RPMI7951 (cell line): ENCODE measurements at regions not wholly inside any gene's neighbourhood (a gene's known extent, or its start where the extent isn't known, plus 50 kb on each side); places are given as distances from the start of the nearest gene placed in this dataset.

Experiments
- DNase-seq: peaks from one replicate; pipeline ENCODE4 v3.0.0-alpha.2; 2012; ENCODE audit warnings: low read depth

GRCh38 chr13:99860745-99861144 lies 110.8 kb downstream of the ZIC5 start:
- DNase-seq = no peak

GRCh38 chr13:99859178-99860177 lies 112.1 kb downstream of the ZIC5 start:
- DNase-seq = no peak

GRCh38 chr13:99857738-99858137 lies 113.8 kb downstream of the ZIC5 start:
- no peak for DNase-seq

DNA sequence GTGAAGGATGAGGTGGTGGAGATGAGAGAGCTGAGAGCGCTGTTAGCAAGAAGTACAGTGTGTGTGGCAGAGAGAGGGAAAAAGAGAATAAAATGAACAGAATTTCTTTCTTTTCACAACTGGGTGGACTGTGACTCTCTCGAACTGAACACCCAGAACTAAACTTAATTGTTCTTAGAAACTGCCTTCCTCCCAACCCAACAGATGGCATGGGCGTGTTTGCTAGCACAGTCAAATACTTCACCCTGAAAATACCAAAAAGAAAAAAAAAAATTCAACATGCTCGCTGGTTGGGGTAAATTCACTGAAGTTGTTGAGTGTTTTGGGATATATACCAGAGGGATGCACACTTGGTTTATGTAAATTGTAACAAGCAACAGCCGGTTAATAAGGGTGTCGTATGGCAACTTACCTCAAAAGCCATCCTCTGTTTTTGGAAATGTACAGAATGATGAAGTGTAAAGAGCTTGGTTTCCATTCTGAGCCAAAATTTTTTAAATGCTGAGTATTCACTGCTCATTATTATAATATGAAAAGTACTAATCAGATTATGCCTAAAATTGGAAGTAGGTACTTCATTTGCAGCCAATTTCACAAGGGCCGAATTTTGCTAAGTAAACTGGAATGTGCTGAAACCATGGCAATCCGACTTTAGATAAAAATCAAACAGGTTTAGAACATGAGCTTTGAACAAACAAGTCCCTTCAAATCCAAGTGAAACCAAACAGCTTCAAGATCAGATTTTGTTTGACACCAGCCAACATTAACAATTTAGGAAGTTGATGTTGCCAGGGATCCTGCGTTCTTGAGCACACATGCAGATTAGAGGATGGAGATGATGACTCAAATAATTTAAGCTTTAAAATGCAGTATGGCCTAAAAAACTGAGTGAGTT lies 115.8 kb downstream of the ZIC5 start:
- DNase-seq = no peak

GRCh38 chr13:99854366-99854765 lies 117.2 kb downstream of the ZIC5 start:
- no peak for DNase-seq

GRCh38 chr13:99847318-99847750 lies 124.2 kb downstream of the ZIC5 start:
- no peak for DNase-seq

DNA sequence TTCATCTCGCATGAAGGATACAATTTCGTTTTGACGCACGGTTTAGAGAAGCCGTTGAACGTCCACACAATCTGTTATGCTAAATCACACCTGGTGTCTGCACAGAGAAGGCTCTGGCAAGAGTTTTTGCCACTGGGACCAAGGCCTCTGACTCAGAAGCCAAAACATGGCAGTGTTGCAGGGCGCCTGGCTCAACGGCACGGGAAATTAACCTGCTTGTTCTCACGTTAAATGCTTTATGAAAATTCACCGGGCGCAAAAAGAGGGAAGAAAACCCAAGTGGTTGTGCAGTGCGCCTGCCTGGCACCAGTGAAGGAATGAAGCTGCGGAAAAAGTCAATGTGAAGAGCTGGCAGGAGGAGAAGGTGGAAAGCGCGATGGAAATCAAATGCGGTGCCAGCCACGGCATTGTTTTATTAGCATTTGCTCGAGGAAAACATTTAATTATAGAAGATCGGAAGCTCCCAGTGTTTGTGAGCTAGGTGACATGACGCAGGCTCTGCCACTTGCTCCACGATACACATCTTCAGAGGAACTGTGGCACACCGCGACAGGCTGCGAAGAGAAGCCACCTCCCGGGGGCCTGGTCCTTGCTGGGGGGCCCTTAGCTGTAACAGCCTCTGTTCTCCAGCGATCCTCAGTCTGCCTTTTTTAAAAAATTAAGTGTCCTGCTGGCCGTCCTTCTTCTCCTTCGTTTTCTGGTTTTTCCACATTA lies 126.2 kb downstream of the ZIC5 start:
- no peak for DNase-seq

- DNase-seq = no peak
Observed at GRCh38 chr13:99844421-99844820, 127.1 kb downstream of the ZIC5 start.

GRCh38 chr13:99843872-99844271 lies 127.7 kb downstream of the ZIC5 start:
- no peak for DNase-seq

GRCh38 chr13:99842405-99842804 lies 129.2 kb downstream of the ZIC5 start:
- no peak for DNase-seq

DNA sequence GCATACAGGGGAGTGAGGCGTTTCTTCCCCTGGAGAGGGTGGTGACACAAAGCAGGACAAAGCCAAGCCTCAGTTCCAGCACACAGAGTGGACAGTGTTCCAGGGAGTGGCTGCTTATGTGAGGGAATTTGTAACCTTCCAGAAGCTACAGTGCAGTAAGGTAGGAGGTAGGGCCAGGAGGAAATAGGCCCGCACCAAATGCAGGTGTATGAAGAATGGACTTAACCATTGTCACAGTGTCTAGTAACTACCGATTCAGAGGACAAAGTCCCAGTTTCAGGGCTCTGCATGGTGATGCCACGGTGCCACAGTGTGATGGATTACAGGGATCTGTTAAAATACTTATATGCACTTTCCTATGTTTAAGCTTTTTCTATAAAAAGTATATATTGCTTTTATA lies 135.3 kb downstream of the ZIC5 start:
- DNase-seq = no peak

- DNase-seq = no peak
Observed at GRCh38 chr13:99835442-99835841, 136.1 kb downstream of the ZIC5 start.

GRCh38 chr13:99834246-99834645 lies 137.3 kb downstream of the ZIC5 start:
- no peak for DNase-seq

GRCh38 chr13:99832347-99832746 lies 139.2 kb downstream of the ZIC5 start:
- DNase-seq = no peak

- DNase-seq = no peak
Observed at GRCh38 chr13:99830931-99831330, 140.6 kb downstream of the ZIC5 start.

- DNase-seq = no peak
Observed at GRCh38 chr13:99829593-99830239, 141.9 kb downstream of the ZIC5 start.

DNA sequence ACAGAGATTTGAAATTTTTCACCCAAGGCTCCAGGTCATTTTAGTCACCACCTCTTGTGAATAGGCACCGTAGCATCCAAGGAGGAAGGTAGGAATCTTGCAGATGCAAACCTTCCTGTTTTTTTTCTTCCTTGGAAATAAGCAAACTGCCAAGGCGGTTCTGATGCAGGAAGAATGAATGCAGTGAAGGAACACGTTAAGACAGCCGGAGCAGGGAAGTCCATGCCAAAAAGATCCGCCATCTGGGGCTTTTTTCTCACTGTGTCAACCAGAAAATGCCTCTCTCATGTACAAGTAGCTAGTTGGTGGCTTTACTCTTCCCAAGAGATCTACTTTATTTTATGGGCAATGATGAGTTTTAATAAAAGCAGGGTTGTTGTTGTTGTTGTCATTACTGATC lies 142.4 kb downstream of the ZIC5 start:
- DNase-seq = no peak

DNA sequence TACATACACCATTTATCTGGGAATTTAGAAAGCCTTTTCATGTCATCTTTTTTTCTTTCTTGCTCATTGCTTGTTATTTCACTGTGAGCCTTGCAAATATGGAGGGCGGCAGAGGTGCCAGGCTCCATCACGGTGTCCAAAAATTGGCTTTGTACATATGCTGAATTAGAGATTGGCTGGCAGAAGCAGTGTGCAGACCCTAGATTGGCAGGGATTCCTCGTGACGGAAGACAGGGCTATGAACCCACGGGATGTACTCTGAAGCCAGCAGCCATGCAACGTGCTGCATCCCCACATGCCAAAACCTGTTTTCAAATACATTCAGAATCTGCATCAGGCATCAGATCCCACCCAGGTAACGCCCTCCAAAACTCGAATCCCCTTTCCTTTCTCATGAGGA lies 142.8 kb downstream of the ZIC5 start:
- DNase-seq = no peak

GRCh38 chr13:99828123-99828522 lies 143.4 kb downstream of the ZIC5 start:
- DNase-seq = no peak

- DNase-seq = peak; percentile 4
Observed at GRCh38 chr13:99827011-99827772, 144.4 kb downstream of the ZIC5 start.

DNA sequence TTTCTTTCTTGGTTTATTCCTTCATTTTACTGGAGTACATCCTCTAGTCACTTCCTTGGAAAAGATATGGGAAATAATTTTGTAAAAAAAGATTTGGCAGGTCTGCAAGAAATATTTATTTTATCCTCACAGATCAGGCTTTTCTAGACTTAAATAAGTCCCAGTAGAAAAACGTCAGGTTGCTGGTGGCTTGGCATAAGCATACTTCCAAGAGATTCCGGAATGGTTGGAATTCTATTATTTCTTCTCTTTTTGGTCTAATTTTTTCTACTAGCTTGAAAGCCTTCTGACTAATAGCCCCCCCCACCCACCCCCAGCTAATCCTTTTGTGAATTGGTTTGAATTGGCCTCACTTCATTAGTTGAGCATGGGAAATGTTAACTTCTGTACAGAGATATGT lies 147.6 kb downstream of the ZIC5 start:
- no peak for DNase-seq
